RWPE2 (cell line): ENCODE measurements at regions not wholly inside any gene's neighbourhood (a gene's known extent, or its start where the extent isn't known, plus 50 kb on each side); places are given as distances from the start of the nearest gene placed in this dataset.

Experiments
- ATAC-seq: fragments of 200-7000 bp; cut with Tn5 transposase; 3 replicates; pipeline ENCODE4 v1.9.1; 2021; ENCODE audit warnings: low read depth
- DNase-seq: peaks from one replicate; pipeline ENCODE4 v3.0.0-alpha.2; 2020; ENCODE audit warnings: low spot score
- H3K27ac ChIP-seq: fragments of 450-650 bp; 2 replicates; pipeline ENCODE4 v1.5.1; 2017; ENCODE audit warnings: mild to moderate bottlenecking; ENCODE audit not compliant: poor library complexity, severe bottlenecking
- H3K27me3 ChIP-seq: fragments of 250-450 bp; sonication (Bioruptor Pico); 2 replicates; pipeline ENCODE4 v1.5.1; 2021; ENCODE audit warnings: mild to moderate bottlenecking, moderate library complexity; ENCODE audit not compliant: insufficient read depth, poor library complexity, severe bottlenecking
- H3K36me3 ChIP-seq: fragments of 250-450 bp; sonication (Bioruptor Pico); 2 replicates; pipeline ENCODE4 v1.5.1; 2020; ENCODE audit warnings: low read depth, mild to moderate bottlenecking, moderate library complexity
- H3K4me1 ChIP-seq: fragments of 250-450 bp; sonication (Bioruptor Pico); 2 replicates; pipeline ENCODE4 v1.5.1; 2021; ENCODE audit warnings: mild to moderate bottlenecking, moderate library complexity; ENCODE audit not compliant: insufficient read depth, poor library complexity, severe bottlenecking
- H3K4me3 ChIP-seq: fragments of 250-450 bp; sonication (Bioruptor Pico); 2 replicates; pipeline ENCODE4 v1.5.1; 2021; ENCODE audit warnings: mild to moderate bottlenecking, moderate library complexity; ENCODE audit not compliant: severe bottlenecking
- H3K9me3 ChIP-seq: fragments of 250-450 bp; sonication (Bioruptor Pico); 2 replicates; pipeline ENCODE4 v1.5.1; 2021; ENCODE audit warnings: mild to moderate bottlenecking, moderate library complexity; ENCODE audit not compliant: severe bottlenecking
- TF ChIP-seq, protein P1 (sequence below): fragments of 450-650 bp; IDR thresholded peaks from one replicate; pipeline ENCODE4 v1.5.1; 2017; ENCODE audit warnings: mild to moderate bottlenecking, moderate library complexity; ENCODE audit not compliant: poor library complexity, severe bottlenecking

DNA sequence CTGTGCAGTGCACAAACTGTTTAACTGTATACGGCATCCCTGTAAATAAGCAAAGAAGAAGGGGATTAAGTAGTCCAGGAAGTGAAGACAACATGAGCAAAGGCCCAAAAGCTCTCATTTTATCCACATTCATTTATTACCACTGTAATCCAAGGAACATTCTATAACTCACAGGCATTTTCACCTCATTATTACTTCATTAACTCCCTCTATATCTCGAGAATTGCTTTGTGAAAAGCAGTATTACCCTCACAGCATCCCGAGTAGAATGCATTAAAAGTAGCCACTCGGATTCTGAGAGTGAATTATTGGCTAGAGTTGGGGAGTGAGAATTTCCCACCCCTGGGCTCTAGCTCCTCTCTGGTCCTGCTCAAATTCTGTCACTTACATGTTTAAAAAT lies 51.0 kb upstream of the CHCHD3 start:
- TF ChIP-seq, protein P1, sequence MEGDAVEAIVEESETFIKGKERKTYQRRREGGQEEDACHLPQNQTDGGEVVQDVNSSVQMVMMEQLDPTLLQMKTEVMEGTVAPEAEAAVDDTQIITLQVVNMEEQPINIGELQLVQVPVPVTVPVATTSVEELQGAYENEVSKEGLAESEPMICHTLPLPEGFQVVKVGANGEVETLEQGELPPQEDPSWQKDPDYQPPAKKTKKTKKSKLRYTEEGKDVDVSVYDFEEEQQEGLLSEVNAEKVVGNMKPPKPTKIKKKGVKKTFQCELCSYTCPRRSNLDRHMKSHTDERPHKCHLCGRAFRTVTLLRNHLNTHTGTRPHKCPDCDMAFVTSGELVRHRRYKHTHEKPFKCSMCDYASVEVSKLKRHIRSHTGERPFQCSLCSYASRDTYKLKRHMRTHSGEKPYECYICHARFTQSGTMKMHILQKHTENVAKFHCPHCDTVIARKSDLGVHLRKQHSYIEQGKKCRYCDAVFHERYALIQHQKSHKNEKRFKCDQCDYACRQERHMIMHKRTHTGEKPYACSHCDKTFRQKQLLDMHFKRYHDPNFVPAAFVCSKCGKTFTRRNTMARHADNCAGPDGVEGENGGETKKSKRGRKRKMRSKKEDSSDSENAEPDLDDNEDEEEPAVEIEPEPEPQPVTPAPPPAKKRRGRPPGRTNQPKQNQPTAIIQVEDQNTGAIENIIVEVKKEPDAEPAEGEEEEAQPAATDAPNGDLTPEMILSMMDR: no peak
- Histone ChIP-seq H3K36me3 (no peaks in the 10 kb centered on the region), H3K27ac (no peak overlapping the region), H3K27me3 (no peaks in the 10 kb centered on the region), H3K9me3 (no peaks in the 10 kb centered on the region), H3K4me3 (no peak overlapping the region), H3K4me1 (no peaks in the 10 kb centered on the region)
- ATAC-seq: no peak
- DNase-seq: no peak

DNA sequence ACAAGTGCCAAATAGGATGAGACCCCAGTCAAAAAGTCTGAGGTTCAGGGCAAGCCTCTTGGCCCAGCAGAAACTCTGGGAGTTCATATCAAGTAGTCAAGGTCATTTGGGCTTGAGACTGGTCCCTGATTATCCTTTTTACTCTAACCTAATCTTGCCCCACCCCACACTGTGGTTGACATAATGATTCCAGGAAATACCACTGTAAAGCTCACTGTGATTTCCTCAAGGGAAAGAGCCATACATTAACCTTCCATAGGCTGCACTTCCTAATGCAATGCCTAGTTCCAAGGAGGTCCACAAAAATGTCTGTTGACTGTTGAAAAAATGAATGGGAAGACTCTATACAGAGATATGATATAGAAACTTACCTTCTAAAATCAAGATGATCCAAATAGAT lies 52.9 kb upstream of the CHCHD3 start:
- Histone ChIP-seq H3K27me3 (no peaks in the 10 kb centered on the region), H3K4me1 (no peaks in the 10 kb centered on the region), H3K36me3 (no peaks in the 10 kb centered on the region), H3K27ac (no peak overlapping the region), H3K9me3 (no peaks in the 10 kb centered on the region), H3K4me3 (no peak overlapping the region)
- no peak for ATAC-seq
- no peak for DNase-seq
- TF ChIP-seq, protein P1: no peak

DNA sequence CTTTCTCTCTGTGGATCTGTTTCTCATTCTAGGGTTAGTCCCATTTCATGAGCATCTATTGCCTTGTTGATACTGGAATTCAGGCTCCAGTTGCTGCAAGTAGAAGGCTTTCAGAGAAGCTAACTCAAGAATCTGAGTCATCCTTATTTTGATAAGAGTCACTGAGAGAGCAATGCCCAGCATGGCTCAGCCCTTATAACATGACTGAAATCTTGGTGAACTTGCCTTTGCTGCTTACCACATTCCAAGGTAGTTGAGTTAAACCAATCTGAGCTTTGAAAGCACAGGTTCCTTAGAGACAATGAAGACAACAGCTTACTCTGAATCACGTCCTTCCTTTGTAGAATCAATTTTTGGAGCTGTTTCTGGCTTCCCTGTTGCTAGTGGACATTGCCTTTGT lies 53.6 kb upstream of the CHCHD3 start:
- no peaks in the 10 kb centered on the region for H3K27me3 ChIP-seq
- H3K4me1 ChIP-seq: no peaks in the 10 kb centered on the region
- H3K27ac ChIP-seq: no peak overlapping the region
- no peaks in the 10 kb centered on the region for H3K36me3 ChIP-seq
- no peaks in the 10 kb centered on the region for H3K9me3 ChIP-seq
- H3K4me3 ChIP-seq: no peak overlapping the region
- DNase-seq: no peak
- TF ChIP-seq, protein P1: no peak
- no peak; the same call in 2 of the 3 replicates for ATAC-seq

DNA sequence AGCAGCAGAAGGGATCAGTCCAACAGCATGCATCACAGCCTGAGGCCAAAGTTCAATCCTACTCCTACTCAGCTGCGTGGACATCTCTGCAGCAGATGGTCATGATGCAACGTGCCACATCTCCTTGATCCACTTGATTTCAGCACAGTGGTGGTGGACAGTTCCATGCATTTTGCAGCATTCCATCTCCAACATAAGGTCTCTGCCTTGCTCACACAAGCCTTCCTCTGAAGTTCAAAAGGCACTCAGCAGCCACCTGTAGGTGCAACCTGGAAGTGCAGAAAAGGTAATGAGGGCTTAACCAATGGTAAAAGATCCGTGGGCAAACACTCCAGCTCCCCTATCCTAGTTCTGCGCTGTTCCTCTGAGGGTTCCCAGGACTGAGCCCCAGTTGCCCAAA lies 57.5 kb upstream of the CHCHD3 start:
- Histone ChIP-seq H3K4me3 (no peak overlapping the region), H3K27me3 (no peaks in the 10 kb centered on the region), H3K27ac (no peak overlapping the region), H3K9me3 (no peaks in the 10 kb centered on the region), H3K4me1 (no peaks in the 10 kb centered on the region), H3K36me3 (no peaks in the 10 kb centered on the region)
- TF ChIP-seq, protein P1: no peak
- DNase-seq: no peak
- ATAC-seq: peak; percentile 29; the same call in 1 of the 3 replicates

DNA sequence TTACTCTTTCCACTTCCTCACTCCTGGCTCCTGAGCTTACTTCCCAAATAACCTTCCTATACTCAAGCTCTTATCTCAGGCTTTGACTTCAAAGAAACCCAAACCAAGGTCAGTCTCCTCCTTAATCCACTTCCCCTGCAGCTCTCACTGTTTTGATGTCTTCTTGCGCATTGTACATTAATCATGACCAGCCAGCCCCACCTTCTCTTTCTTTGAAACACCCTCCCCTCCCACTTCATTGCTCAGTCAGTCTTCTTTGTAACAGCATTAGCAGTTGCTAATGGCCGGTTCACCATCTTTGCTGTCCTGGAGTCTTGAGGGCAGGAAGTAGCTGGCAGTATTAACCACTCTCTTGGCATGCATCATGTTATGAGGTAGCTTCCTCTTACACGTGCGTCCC lies 57.9 kb upstream of the CHCHD3 start:
- Histone ChIP-seq H3K4me3 (no peak overlapping the region), H3K27ac (no peak overlapping the region), H3K9me3 (no peaks in the 10 kb centered on the region), H3K27me3 (no peaks in the 10 kb centered on the region), H3K36me3 (no peaks in the 10 kb centered on the region), H3K4me1 (no peaks in the 10 kb centered on the region)
- ATAC-seq (no peak), DNase-seq (no peak)
- TF ChIP-seq, protein P1: no peak
